GM10266 (cell line): ENCODE measurements at regions not wholly inside any gene's neighbourhood (a gene's known extent, or its start where the extent isn't known, plus 50 kb on each side); places are given as distances from the start of the nearest gene placed in this dataset.

Experiments used
- DNase-seq: peaks from one replicate; pipeline ENCODE4 v3.0.0; 2012; ENCODE audit errors: extremely low spot score
- TF ChIP-seq, protein P1 (sequence below): IDR thresholded peaks from 2 replicates; pipeline ENCODE4 v1.5.1; 2012; ENCODE audit warnings: mild to moderate bottlenecking, low read depth; ENCODE audit not compliant: control insufficient read depth, insufficient read depth; ENCODE audit errors: missing control alignments

DNA sequence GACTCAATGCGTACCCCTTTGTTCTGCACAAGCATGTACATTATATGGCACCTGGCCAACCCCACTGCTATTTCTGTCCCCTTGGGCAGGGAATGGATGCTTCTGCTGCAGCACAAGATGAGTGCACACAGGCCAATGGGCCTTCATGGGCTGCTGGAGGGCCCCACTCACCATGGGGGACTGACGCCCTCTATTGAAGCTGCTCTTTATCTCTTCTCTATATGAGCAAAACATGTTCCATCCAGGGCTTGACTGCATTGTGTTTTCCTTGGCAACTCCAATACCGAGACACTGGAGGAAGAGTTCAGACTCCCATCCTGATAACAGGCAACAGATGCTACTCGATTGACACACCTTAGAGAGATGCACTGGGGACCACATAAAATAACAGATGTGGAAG, 251.6 kb upstream of the NCKAP5 start:
- no peak for DNase-seq
- TF ChIP-seq, protein P1, sequence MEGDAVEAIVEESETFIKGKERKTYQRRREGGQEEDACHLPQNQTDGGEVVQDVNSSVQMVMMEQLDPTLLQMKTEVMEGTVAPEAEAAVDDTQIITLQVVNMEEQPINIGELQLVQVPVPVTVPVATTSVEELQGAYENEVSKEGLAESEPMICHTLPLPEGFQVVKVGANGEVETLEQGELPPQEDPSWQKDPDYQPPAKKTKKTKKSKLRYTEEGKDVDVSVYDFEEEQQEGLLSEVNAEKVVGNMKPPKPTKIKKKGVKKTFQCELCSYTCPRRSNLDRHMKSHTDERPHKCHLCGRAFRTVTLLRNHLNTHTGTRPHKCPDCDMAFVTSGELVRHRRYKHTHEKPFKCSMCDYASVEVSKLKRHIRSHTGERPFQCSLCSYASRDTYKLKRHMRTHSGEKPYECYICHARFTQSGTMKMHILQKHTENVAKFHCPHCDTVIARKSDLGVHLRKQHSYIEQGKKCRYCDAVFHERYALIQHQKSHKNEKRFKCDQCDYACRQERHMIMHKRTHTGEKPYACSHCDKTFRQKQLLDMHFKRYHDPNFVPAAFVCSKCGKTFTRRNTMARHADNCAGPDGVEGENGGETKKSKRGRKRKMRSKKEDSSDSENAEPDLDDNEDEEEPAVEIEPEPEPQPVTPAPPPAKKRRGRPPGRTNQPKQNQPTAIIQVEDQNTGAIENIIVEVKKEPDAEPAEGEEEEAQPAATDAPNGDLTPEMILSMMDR: no peak

DNA sequence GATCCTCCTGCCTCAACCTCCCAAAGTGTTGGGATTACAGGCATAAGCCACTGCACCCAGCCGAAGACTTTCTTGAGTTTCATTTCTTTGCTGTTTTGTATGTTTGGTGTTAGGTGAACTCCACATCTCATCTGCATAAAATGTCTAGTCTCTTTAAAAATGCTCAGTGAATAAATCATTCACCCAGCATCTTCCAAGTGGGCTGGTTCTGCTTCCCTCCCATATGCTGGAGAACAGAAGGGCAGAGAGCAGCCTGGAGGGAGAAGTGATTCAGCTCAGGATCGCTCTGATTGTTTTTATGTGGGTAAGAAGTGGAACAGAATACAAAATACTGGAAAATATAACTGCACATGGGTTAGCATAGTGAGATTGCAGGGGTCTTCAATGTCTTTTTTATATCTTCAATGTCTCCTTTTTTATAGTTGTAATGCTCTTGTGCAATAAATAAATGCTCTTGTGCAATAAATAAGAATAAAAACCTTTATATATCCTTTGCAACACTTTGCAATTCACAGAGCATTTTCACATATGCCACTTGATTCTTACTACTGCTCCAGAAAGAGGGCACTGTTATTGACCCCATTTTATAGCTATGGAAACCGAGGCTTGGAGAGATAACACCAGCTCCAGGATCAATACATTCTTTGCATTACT, 253.0 kb upstream of the NCKAP5 start:
- TF ChIP-seq, protein P1: no peak
- DNase-seq: no peak

DNA sequence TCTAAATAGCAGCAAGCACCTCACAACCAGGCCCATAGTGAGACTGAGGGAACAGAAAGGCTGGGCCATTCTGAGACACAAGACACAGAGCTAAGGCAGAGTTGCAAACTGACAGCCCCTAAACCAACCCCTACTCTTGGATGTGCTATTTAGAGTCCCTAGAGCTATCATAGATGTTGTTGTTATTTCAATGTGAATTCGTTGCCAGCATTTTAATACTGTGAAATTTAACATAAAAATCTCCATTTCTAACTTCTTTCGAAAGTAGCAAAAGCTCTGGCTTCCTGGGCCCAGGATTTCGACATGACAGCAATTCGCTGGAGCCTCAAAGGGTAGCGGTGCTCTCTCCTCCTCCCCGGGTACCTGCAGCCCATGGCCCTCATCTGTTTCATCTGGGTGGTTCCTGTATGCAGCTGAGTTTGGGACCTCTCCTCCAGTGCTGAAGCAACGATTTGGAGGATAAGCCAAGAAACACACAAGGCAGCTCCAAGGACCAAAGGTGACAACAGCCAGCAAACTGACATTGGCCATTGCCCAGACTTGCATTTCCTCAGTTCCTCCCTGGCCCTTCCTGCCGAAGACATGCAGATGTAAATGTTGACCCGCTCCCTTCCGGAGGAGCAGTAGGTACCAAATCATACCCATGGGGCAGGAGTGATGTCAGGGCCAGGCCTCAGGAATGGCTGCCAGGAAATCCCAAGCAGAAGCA, 254.4 kb upstream of the NCKAP5 start:
- TF ChIP-seq, protein P1: no peak
- DNase-seq: no peak

DNA sequence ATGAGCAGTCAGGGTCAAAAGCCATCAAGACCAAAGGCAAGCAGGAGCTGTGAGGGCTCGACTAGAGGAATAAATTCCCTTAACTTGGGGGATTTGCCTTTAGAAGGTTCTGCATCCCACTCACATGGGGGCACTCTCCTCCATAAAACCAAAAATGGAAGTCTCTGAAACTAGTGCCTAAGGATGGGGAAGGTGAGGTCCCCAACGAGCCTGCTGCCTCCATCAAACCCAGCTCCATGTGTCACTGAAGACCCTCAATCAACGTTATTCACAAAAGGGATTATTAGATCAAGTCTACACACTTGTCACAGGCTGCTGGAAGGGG, 254.9 kb upstream of the NCKAP5 start:
- TF ChIP-seq, protein P1: no peak

DNA sequence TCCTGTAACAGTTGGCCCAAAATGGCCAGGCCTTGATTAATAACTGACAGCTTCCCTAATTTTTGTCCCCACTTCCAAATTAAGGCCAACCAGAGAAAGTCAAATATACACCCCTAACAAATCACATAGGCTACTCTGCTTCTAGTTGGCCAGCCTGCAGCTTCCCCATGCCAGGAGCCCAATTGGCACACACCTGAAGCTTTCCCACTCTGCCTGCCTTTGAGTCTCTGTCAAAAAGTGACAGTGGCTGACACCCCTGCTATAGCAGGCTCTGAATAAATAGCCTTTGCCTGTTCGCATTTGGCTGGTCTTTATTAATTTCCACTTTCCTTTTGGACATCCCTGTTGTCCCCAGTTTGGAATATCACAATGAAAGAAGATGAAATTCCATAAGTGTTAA, 256.6 kb upstream of the NCKAP5 start:
- TF ChIP-seq, protein P1: no peak
- no peak for DNase-seq

More for the DNA sequence above, 254.9 kb upstream of the NCKAP5 start:
- DNase-seq: no peak

DNA sequence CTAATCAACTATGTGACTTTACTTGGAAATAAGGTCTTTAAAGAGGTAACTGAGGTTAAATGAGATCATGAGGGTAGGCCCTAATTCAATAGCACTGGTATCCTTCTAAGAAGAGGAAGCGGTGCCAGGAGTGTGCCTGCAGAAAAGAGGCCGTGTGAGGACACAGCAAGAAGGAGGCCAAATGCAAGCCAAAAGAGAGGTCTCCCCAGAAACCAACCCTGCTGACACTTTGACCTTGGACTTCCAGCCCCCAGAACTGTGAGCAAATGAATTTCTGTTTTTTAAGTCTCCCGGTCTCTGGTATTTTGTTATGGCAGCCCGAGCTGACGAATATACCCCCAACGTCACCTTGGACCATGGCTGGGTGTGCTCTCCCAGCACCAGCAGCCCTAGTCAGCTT, 257.5 kb upstream of the NCKAP5 start:
- no peak for DNase-seq
- TF ChIP-seq, protein P1: no peak

DNA sequence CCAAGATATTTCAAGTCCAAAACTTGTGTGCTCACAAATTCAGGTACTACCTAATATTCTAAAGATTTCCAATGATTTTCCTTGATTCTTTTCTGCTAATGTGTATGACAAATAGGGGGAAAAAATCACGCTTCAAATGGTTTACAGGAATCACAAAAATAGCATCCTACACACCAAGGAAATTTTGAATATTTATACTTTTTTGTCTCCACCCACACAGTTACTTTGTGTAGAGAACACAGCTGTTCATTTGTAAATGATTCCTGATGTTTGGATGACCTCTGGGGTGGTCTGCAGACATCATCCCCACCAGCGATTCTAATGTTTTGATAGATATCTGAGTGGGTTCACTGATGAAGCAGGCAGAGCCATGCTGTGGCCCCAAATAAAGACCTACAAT, 260.6 kb upstream of the NCKAP5 start:
- no peak for DNase-seq
- TF ChIP-seq, protein P1: no peak
